ENCODE measurements at regions not wholly inside any gene's neighbourhood (a gene's known extent, or its start where the extent isn't known, plus 50 kb on each side); places are given as distances from the start of the nearest gene placed in this dataset.

GRCh38 chr17:54282886-54283285, 460.2 kb downstream of the KIF2B start:
- TF ChIP-seq CTCF (optimal IDR thresholded peaks at IDR 0.05 in 1 of 3, IDR thresholded peaks at IDR 0.05 in 1 of 3, conservative IDR thresholded peaks at IDR 0.05 in 1 of 3; ENCODE audit: extremely low read depth in 1 of 3, insufficient read depth in 2 of 3, low read length in 3 of 3) (no peak), EZH2 (IDR thresholded peaks at IDR 0.05; ENCODE audit: low read length) (no peak)
